MCF 10A (cell line): ENCODE measurements at regions not wholly inside any gene's neighbourhood (a gene's known extent, or its start where the extent isn't known, plus 50 kb on each side); places are given as distances from the start of the nearest gene placed in this dataset.

Experiments used
- BruUV-seq: library from RNA; stranded (reverse); fragments of 400-500 nt; replicated peaks from 2 replicates; lab custom pipeline; 2021; lab: Mats Ljungman, UMichigan
- CTCF ChIA-PET: fragments of 300-600 bp; sonication (Branson Sonifier 250); formaldehyde crosslinking; extraction: SDS; loops from one replicate; lab custom pipeline; 2021; ENCODE audit warnings: antibody characterized with exemption, inconsistent platforms; lab: Yijun Ruan, JAX
- POLR2A ChIA-PET: fragments of 300-600, 350-650 bp; sonication (Branson Sonifier 250); formaldehyde crosslinking; extraction: SDS; loops from one replicate; lab custom pipeline; 2020; ENCODE audit warnings: antibody characterized with exemption, inconsistent platforms; lab: Yijun Ruan, JAX
- DNase-seq: peaks from one replicate; pipeline ENCODE4 v3.0.0-alpha.2; 2018; ENCODE audit not compliant: unreplicated experiment
- H3K27ac Mint-ChIP-seq: one replicate; pipeline ENCODE4 v1.8.0; 2022; ENCODE audit warnings: mild to moderate bottlenecking, low read depth, mixed read lengths; ENCODE audit not compliant: unreplicated experiment
- H3K27me3 Mint-ChIP-seq: one replicate; pipeline ENCODE4 v1.8.0; 2022; ENCODE audit warnings: mixed read lengths; ENCODE audit not compliant: insufficient read depth, unreplicated experiment
- H3K36me3 Mint-ChIP-seq: one replicate; pipeline ENCODE4 v1.8.0; 2022; ENCODE audit warnings: mild to moderate bottlenecking, moderate library complexity, mixed read lengths; ENCODE audit not compliant: insufficient read depth, unreplicated experiment
- H3K4me1 Mint-ChIP-seq: one replicate; pipeline ENCODE4 v1.8.0; 2022; ENCODE audit warnings: mixed read lengths; ENCODE audit not compliant: insufficient read depth, unreplicated experiment
- H3K4me3 Mint-ChIP-seq: one replicate; pipeline ENCODE4 v1.8.0; 2022; ENCODE audit warnings: mild to moderate bottlenecking, moderate library complexity, mixed read lengths; ENCODE audit not compliant: unreplicated experiment
- H3K9me3 Mint-ChIP-seq: one replicate; pipeline ENCODE4 v1.8.0; 2022; ENCODE audit warnings: mixed read lengths; ENCODE audit not compliant: unreplicated experiment
- intact Hi-C: fragments of 100-400 bp; cut with micrococcal nuclease; formaldehyde crosslinking; loops from 2 replicates; pipeline ENCODE4 v1.14.1; 2022
- TF ChIP-seq, protein P1 (sequence below): fragments of 200-600 bp; IDR thresholded peaks from one replicate; pipeline ENCODE4 v1.8.0; 2022; ENCODE audit warnings: antibody characterized with exemption, mild to moderate bottlenecking; ENCODE audit not compliant: unreplicated experiment

DNA sequence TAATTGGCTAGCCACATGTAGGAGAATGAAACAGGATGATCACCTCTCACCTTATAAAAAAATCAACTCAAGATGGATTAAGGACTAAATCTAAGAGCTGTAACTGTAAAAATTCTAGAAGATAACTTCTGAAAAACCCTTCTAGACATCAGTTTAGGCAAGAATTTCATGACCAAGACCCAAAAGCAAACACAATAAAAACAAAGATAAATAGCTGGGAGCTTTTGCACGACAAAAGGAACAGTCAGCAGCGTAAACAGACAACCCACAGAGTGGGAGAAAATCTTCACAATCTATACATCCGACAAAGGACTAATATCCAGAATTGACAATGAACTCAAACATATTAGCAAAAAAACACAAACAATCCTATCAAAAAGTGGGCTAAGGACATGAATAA, 316.3 kb downstream of the METTL4 start:
- H3K27me3 Mint-ChIP-seq: no peaks in the 10 kb centered on the region
- H3K36me3 Mint-ChIP-seq: no peaks in the 10 kb centered on the region
- TF ChIP-seq, protein P1, sequence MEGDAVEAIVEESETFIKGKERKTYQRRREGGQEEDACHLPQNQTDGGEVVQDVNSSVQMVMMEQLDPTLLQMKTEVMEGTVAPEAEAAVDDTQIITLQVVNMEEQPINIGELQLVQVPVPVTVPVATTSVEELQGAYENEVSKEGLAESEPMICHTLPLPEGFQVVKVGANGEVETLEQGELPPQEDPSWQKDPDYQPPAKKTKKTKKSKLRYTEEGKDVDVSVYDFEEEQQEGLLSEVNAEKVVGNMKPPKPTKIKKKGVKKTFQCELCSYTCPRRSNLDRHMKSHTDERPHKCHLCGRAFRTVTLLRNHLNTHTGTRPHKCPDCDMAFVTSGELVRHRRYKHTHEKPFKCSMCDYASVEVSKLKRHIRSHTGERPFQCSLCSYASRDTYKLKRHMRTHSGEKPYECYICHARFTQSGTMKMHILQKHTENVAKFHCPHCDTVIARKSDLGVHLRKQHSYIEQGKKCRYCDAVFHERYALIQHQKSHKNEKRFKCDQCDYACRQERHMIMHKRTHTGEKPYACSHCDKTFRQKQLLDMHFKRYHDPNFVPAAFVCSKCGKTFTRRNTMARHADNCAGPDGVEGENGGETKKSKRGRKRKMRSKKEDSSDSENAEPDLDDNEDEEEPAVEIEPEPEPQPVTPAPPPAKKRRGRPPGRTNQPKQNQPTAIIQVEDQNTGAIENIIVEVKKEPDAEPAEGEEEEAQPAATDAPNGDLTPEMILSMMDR: no peak
- no peaks in the 10 kb centered on the region for H3K4me1 Mint-ChIP-seq
- intact Hi-C loops: no loop called here
- BruUV-seq: no TSS peak
- no peak overlapping the region for H3K27ac Mint-ChIP-seq
- ChIA-PET CTCF (interaction anchor here (0.7 kb wide), 1 partner anchor 31 kb away, joined by 3 read pairs; no protein-coding TSS in a partner anchor), POLR2A (no interaction called here)
- no peak overlapping the region for H3K4me3 Mint-ChIP-seq
- DNase-seq: no peak
- no peaks in the 10 kb centered on the region for H3K9me3 Mint-ChIP-seq

DNA sequence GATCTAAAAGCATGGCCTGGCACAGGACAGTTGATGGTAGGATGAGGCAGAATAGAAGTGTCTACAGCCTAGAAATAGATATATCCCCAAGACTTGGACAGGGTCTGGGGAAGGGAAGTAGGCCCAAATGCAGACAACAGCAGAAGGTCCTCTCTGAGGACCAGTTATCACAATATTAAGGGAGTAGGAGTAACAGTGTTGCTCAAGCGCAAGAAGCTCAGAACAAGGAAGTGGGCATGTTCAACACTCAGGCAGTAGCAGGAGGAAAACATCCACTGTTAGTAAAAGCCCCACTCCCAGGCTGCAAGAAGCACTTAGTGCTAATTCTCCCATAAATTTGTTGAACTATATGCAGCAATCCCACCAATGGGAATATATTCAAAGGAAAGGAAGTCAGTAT, 314.7 kb downstream of the METTL4 start:
- Mint-ChIP-seq H3K4me1 (no peaks in the 10 kb centered on the region), H3K27me3 (no peaks in the 10 kb centered on the region), H3K27ac (no peak overlapping the region), H3K36me3 (no peaks in the 10 kb centered on the region), H3K4me3 (no peak overlapping the region), H3K9me3 (no peaks in the 10 kb centered on the region)
- ChIA-PET CTCF (no interaction called here), POLR2A (no interaction called here)
- DNase-seq: no peak
- TF ChIP-seq, protein P1: no peak
- no TSS peak for BruUV-seq
- intact Hi-C loops: no loop called here

DNA sequence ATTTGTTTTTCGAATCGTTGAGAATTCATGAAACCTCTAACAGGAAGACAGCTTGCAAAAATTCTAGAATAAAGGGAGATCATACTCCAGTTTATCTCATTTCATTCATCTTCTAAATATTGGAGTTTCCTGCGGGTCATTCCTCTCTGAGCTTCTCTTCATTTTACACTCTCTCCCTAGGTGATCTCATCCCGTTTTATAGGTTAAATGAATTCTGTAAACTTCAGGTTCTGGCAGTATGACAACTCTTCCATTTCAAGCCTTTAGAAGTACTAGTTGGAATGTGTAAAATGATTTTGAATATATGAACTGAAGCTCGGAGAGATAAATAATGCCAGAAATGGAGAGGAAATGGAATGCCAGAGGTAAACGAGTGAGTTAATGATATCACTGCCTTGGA, 312.4 kb downstream of the METTL4 start:
- ChIA-PET CTCF (interaction anchor here (0.7 to 1.2 kb wide), 3 partner anchors 35 to 188 kb away, joined by 3 to 4 read pairs (median 4); no protein-coding TSS in a partner anchor), POLR2A (interaction anchor here (0.6 kb wide), 1 partner anchor 141 kb away, joined by 3 read pairs; no protein-coding TSS in a partner anchor)
- no peaks in the 10 kb centered on the region for H3K36me3 Mint-ChIP-seq
- no peak for DNase-seq
- TF ChIP-seq, protein P1: no peak
- no TSS peak for BruUV-seq
- H3K4me1 Mint-ChIP-seq: no peaks in the 10 kb centered on the region
- H3K27ac Mint-ChIP-seq: no peak overlapping the region
- no peaks in the 10 kb centered on the region for H3K9me3 Mint-ChIP-seq
- intact Hi-C loops: no loop called here
- H3K4me3 Mint-ChIP-seq: no peak overlapping the region
- H3K27me3 Mint-ChIP-seq: no peaks in the 10 kb centered on the region

DNA sequence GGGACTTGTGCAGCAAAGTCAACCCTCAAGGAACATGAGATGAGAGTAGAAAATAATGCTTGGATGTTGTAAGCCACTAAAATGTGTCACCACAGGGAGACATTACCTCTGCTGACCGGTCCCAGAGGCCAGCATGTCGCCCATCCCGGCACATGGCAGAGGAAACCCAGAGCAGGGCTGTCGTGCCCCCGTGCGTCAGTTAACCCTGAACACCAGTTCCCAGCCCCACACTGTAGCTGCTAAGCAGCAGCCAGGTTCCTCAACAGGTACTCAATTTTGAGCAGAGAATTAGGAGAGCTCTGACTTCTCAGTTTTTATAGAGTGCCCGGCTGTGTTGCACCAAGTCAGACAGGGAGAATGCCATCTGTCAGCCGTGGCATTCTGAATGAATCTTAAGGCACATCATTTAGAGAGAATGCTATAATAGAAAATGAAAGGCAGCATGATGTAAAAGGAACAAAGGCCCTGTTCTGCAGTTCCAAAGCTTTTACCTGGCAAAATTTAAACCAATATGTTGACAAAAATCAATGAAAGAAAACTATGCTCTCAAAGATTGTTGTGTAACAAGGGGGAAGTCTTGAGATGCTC, 307.9 kb downstream of the METTL4 start:
- no peak overlapping the region for H3K4me3 Mint-ChIP-seq
- no peak overlapping the region for H3K27ac Mint-ChIP-seq
- ChIA-PET CTCF (no interaction called here), POLR2A (no interaction called here)
- H3K36me3 Mint-ChIP-seq: no peaks in the 10 kb centered on the region
- no peaks in the 10 kb centered on the region for H3K4me1 Mint-ChIP-seq
- TF ChIP-seq, protein P1: no peak
- H3K27me3 Mint-ChIP-seq: no peaks in the 10 kb centered on the region
- no peak for DNase-seq
- H3K9me3 Mint-ChIP-seq: no peaks in the 10 kb centered on the region
- BruUV-seq: no TSS peak
- intact Hi-C loops: no loop called here
